Neural progenitor cell (in vitro differentiated cells): ENCODE measurements at regions not wholly inside any gene's neighbourhood (a gene's known extent, or its start where the extent isn't known, plus 50 kb on each side); places are given as distances from the start of the nearest gene placed in this dataset.

Experiments
- DNase-seq: peaks from one replicate; pipeline ENCODE4 v3.0.0-alpha.2; 2016; ENCODE audit warnings: low spot score
- H2AFZ ChIP-seq: fragments of 200-600 bp; sonication (generic); replicated peaks from 2 replicates; pipeline ENCODE4 v1.6.1; 2016; ENCODE audit warnings: antibody characterized with exemption
- H3F3A ChIP-seq: fragments of 200-600 bp; sonication (generic); 2 replicates; pipeline ENCODE4 v1.6.1; 2016; ENCODE audit warnings: antibody characterized with exemption, low read depth
- H3K27ac ChIP-seq: fragments of 200-600 bp; sonication (generic); 2 replicates; pipeline ENCODE4 v1.5.1; 2016; ENCODE audit warnings: mild to moderate bottlenecking
- H3K27me3 ChIP-seq: fragments of 200-600 bp; sonication (generic); 2 replicates; pipeline ENCODE4 v1.6.1; 2016; ENCODE audit warnings: mild to moderate bottlenecking, moderate library complexity
- H3K36me3 ChIP-seq: fragments of 200-600 bp; sonication (generic); 2 replicates; pipeline ENCODE4 v1.5.1; 2016
- H3K4me1 ChIP-seq: fragments of 200-600 bp; sonication (generic); 2 replicates; pipeline ENCODE4 v1.6.1; 2016; ENCODE audit warnings: mixed run types
- H3K4me2 ChIP-seq: fragments of 200-600 bp; sonication (generic); 2 replicates; pipeline ENCODE4 v1.6.1; 2016
- H3K4me3 ChIP-seq: fragments of 200-600 bp; sonication (generic); 2 replicates; pipeline ENCODE4 v1.5.1; 2016
- H3K79me2 ChIP-seq: fragments of 200-600 bp; sonication (generic); 2 replicates; pipeline ENCODE4 v1.6.1; 2016; ENCODE audit warnings: low read depth
- H3K9ac ChIP-seq: fragments of 200-600 bp; sonication (generic); 2 replicates; pipeline ENCODE4 v1.6.1; 2016
- H3K9me3 ChIP-seq: fragments of 200-600 bp; sonication (generic); 2 replicates; pipeline ENCODE4 v1.5.1; 2016; ENCODE audit warnings: low read depth
- H4K20me1 ChIP-seq: fragments of 200-600 bp; sonication (generic); 2 replicates; pipeline ENCODE4 v1.6.1; 2016; ENCODE audit warnings: low read depth
- H3K27ac Mint-ChIP-seq: 3 replicates; pipeline ENCODE4 v1.8.0; 2021; ENCODE audit warnings: mixed read lengths
- H3K27me3 Mint-ChIP-seq: 2 replicates; pipeline ENCODE4 v1.8.0; 2022; ENCODE audit warnings: low read depth, mild to moderate bottlenecking, inconsistent platforms, moderate library complexity, mixed read lengths; ENCODE audit not compliant: insufficient read depth
- H3K36me3 Mint-ChIP-seq: 3 replicates; pipeline ENCODE4 v1.8.0; 2021; ENCODE audit warnings: mixed read lengths
- H3K4me1 Mint-ChIP-seq: 3 replicates; pipeline ENCODE4 v1.8.0; 2021; ENCODE audit warnings: mixed read lengths
- H3K4me3 Mint-ChIP-seq: 3 replicates; pipeline ENCODE4 v1.8.0; 2021; ENCODE audit warnings: mild to moderate bottlenecking, moderate library complexity, mixed read lengths
- H3K9me3 Mint-ChIP-seq: 3 replicates; pipeline ENCODE4 v1.8.0; 2020; ENCODE audit warnings: mixed read lengths
- CTCF ChIP-seq: fragments of 200-600 bp; sonication (generic); IDR thresholded peaks from 2 replicates; pipeline ENCODE4 v1.5.1; 2017; ENCODE audit warnings: antibody characterized with exemption, mild to moderate bottlenecking
- EZH2 ChIP-seq: fragments of 200-600 bp; sonication (generic); IDR thresholded peaks from 2 replicates; pipeline ENCODE4 v1.6.1; 2017; ENCODE audit warnings: antibody characterized with exemption, mild to moderate bottlenecking, moderate library complexity
- EZH2phosphoT487 ChIP-seq: fragments of 200-600 bp; sonication (generic); IDR thresholded peaks from 2 replicates; pipeline ENCODE4 v1.6.1; 2017; ENCODE audit warnings: antibody characterized with exemption

- no peaks in the 10 kb centered on the region for H3K79me2 ChIP-seq
- H3K27ac ChIP-seq: no peak overlapping the region
- no peaks in the 10 kb centered on the region for H3K36me3 ChIP-seq
- no peaks in the 10 kb centered on the region for H3K27me3 ChIP-seq
- TF ChIP-seq CTCF (no peak), EZH2phosphoT487 (no peak), EZH2 (no peak)
- H3K9me3 Mint-ChIP-seq: peaks cover 2% of the 10 kb centered on the region
- H3K9me3 ChIP-seq: peaks cover 7% of the 10 kb centered on the region
- no peaks in the 10 kb centered on the region for H3K36me3 Mint-ChIP-seq
- no peak overlapping the region for H3K4me3 ChIP-seq
- no peaks in the 10 kb centered on the region for H3F3A ChIP-seq
- no peak overlapping the region for H3K4me2 ChIP-seq
- no peak for DNase-seq
- H3K9ac ChIP-seq: no peak overlapping the region
- no peak overlapping the region for H3K4me3 Mint-ChIP-seq
- peaks cover 14% of the 10 kb centered on the region for H3K4me1 ChIP-seq
- H4K20me1 ChIP-seq: no peaks in the 10 kb centered on the region
- H2AFZ ChIP-seq: no peak overlapping the region
- H3K27me3 Mint-ChIP-seq: peaks cover 3% of the 10 kb centered on the region
- peaks cover 18% of the 10 kb centered on the region for H3K4me1 Mint-ChIP-seq
- H3K27ac Mint-ChIP-seq: no peak overlapping the region
These were observed 141.7 kb upstream of the ANKFN1 start for GRCh38 chr17:56011406-56012131.

- Histone ChIP-seq H3K27me3 (no peaks in the 10 kb centered on the region), H3K27ac (no peak overlapping the region), H2AFZ (no peak overlapping the region), H3K9ac (no peak overlapping the region), H3K4me3 (no peak overlapping the region), H3K79me2 (no peaks in the 10 kb centered on the region), H3K4me1 (no peaks in the 10 kb centered on the region), H3K9me3 (peaks cover 6% of the 10 kb centered on the region), H3K4me2 (no peak overlapping the region), H3K36me3 (no peaks in the 10 kb centered on the region), H3F3A (no peaks in the 10 kb centered on the region), H4K20me1 (no peaks in the 10 kb centered on the region)
- no peak overlapping the region for H3K27ac Mint-ChIP-seq
- TF ChIP-seq EZH2phosphoT487 (no peak), CTCF (no peak), EZH2 (no peak)
- peaks cover 11% of the 10 kb centered on the region for H3K4me1 Mint-ChIP-seq
- no peaks in the 10 kb centered on the region for H3K36me3 Mint-ChIP-seq
- no peak for DNase-seq
- no peaks in the 10 kb centered on the region for H3K9me3 Mint-ChIP-seq
- no peak overlapping the region for H3K4me3 Mint-ChIP-seq
- H3K27me3 Mint-ChIP-seq: no peaks in the 10 kb centered on the region
These were observed 135.1 kb upstream of the ANKFN1 start for GRCh38 chr17:56018211-56018610.

GRCh38 chr17:56020369-56020768 lies 132.9 kb upstream of the ANKFN1 start:
- Mint-ChIP-seq H3K27ac (no peak overlapping the region), H3K4me3 (no peak overlapping the region), H3K4me1 (peaks cover 11% of the 10 kb centered on the region), H3K9me3 (no peaks in the 10 kb centered on the region), H3K36me3 (no peaks in the 10 kb centered on the region), H3K27me3 (no peaks in the 10 kb centered on the region)
- TF ChIP-seq CTCF (no peak), EZH2phosphoT487 (no peak), EZH2 (no peak)
- DNase-seq: no peak
- H3K27ac ChIP-seq: no peak overlapping the region
- H3K27me3 ChIP-seq: no peaks in the 10 kb centered on the region
- no peak overlapping the region for H3K4me3 ChIP-seq
- peaks cover 2% of the 10 kb centered on the region for H3K4me1 ChIP-seq
- H3F3A ChIP-seq: no peaks in the 10 kb centered on the region
- H3K9me3 ChIP-seq: no peaks in the 10 kb centered on the region
- H2AFZ ChIP-seq: no peak overlapping the region
- H3K36me3 ChIP-seq: no peaks in the 10 kb centered on the region
- no peak overlapping the region for H3K9ac ChIP-seq
- no peaks in the 10 kb centered on the region for H4K20me1 ChIP-seq
- H3K79me2 ChIP-seq: no peaks in the 10 kb centered on the region
- no peak overlapping the region for H3K4me2 ChIP-seq
